ENCODE measurements at regions not wholly inside any gene's neighbourhood (a gene's known extent, or its start where the extent isn't known, plus 50 kb on each side); places are given as distances from the start of the nearest gene placed in this dataset.

- no peak for TF ChIP-seq CTCF (IDR thresholded peaks at IDR 0.05; ENCODE audit: unreplicated experiment)
- no peak for DNase-seq (ENCODE audit: low spot score in 2 of 2, unreplicated experiment in 2 of 2)
- Mint-ChIP-seq H3K27me3 (ENCODE audit: low read depth) (no peaks in the 10 kb centered on the region), H3K4me3 (no peak overlapping the region), H3K27ac (no peak overlapping the region), H3K36me3 (no peaks in the 10 kb centered on the region), H3K4me1 (no peaks in the 10 kb centered on the region), H3K9me3 (peaks cover 8% of the 10 kb centered on the region)
These were observed 432.0 kb upstream of the SMIM21 start for GRCh38 chr18:75859533-75859932.

GRCh38 chr18:75858754-75859153, 431.3 kb upstream of the SMIM21 start:
- Mint-ChIP-seq H3K27me3 (ENCODE audit: low read depth) (no peaks in the 10 kb centered on the region), H3K27ac (no peak overlapping the region), H3K4me3 (no peak overlapping the region), H3K9me3 (peaks cover 9% of the 10 kb centered on the region), H3K36me3 (no peaks in the 10 kb centered on the region), H3K4me1 (no peaks in the 10 kb centered on the region)
- DNase-seq (ENCODE audit: low spot score in 2 of 2, unreplicated experiment in 2 of 2), result no peak
- no peak for TF ChIP-seq CTCF (IDR thresholded peaks at IDR 0.05; ENCODE audit: unreplicated experiment)

GRCh38 chr18:75857558-75857957, 430.1 kb upstream of the SMIM21 start:
- H3K4me1 Mint-ChIP-seq, result no peaks in the 10 kb centered on the region
- no peaks in the 10 kb centered on the region for H3K36me3 Mint-ChIP-seq
- no peak overlapping the region for H3K27ac Mint-ChIP-seq
- peaks cover 9% of the 10 kb centered on the region for H3K9me3 Mint-ChIP-seq
- H3K27me3 Mint-ChIP-seq (ENCODE audit: low read depth), result no peaks in the 10 kb centered on the region
- H3K4me3 Mint-ChIP-seq, result no peak overlapping the region
- DNase-seq (ENCODE audit: low spot score in 2 of 2, unreplicated experiment in 2 of 2), result no peak
- no peak for TF ChIP-seq CTCF (IDR thresholded peaks at IDR 0.05; ENCODE audit: unreplicated experiment)

GRCh38 chr18:75854808-75855207, 427.3 kb upstream of the SMIM21 start:
- H3K9me3 Mint-ChIP-seq, result peaks cover 4% of the 10 kb centered on the region

GRCh38 chr18:75854174-75854573, 426.7 kb upstream of the SMIM21 start:
- H3K4me1 Mint-ChIP-seq, result no peaks in the 10 kb centered on the region
- no peaks in the 10 kb centered on the region for H3K36me3 Mint-ChIP-seq
- no peak overlapping the region for H3K27ac Mint-ChIP-seq
- H3K9me3 Mint-ChIP-seq, result peaks cover 4% of the 10 kb centered on the region
- no peaks in the 10 kb centered on the region for H3K27me3 Mint-ChIP-seq (ENCODE audit: low read depth)
- no peak overlapping the region for H3K4me3 Mint-ChIP-seq
- DNase-seq (ENCODE audit: low spot score in 2 of 2, unreplicated experiment in 2 of 2), result no peak
- no peak for TF ChIP-seq CTCF (IDR thresholded peaks at IDR 0.05; ENCODE audit: unreplicated experiment)

More at GRCh38 chr18:75854808-75855207, 427.3 kb upstream of the SMIM21 start:
- no peak for DNase-seq (ENCODE audit: low spot score in 2 of 2, unreplicated experiment in 2 of 2)
- no peaks in the 10 kb centered on the region for H3K4me1 Mint-ChIP-seq
- no peaks in the 10 kb centered on the region for H3K27me3 Mint-ChIP-seq (ENCODE audit: low read depth)
- TF ChIP-seq CTCF (IDR thresholded peaks at IDR 0.05; ENCODE audit: unreplicated experiment), result no peak
- no peak overlapping the region for H3K27ac Mint-ChIP-seq
- no peak overlapping the region for H3K4me3 Mint-ChIP-seq
- H3K36me3 Mint-ChIP-seq, result no peaks in the 10 kb centered on the region

GRCh38 chr18:75846321-75846720, 418.8 kb upstream of the SMIM21 start:
- Mint-ChIP-seq H3K36me3 (no peaks in the 10 kb centered on the region), H3K4me3 (no peak overlapping the region), H3K27me3 (ENCODE audit: low read depth) (no peaks in the 10 kb centered on the region), H3K9me3 (no peaks in the 10 kb centered on the region), H3K4me1 (peaks cover 4% of the 10 kb centered on the region), H3K27ac (no peak overlapping the region)
- no peak for TF ChIP-seq CTCF (IDR thresholded peaks at IDR 0.05; ENCODE audit: unreplicated experiment)
- no peak for DNase-seq (ENCODE audit: low spot score in 2 of 2, unreplicated experiment in 2 of 2)
